Stimulated activated CD8-positive, alpha-beta memory T cell treated with anti-CD3 and anti-CD28 coated beads, Interleukin-7, amount 100 ng/mL, for 4 hours (primary cell): ENCODE measurements at regions not wholly inside any gene's neighbourhood (a gene's known extent, or its start where the extent isn't known, plus 50 kb on each side); places are given as distances from the start of the nearest gene placed in this dataset.

ENCODE experiments used
- DNase-seq, 2 donors: peaks; one replicate each; pipeline ENCODE4 v3.0.0-alpha.2; 2020; ENCODE audit warnings: low read depth in 2 of 2

DNA sequence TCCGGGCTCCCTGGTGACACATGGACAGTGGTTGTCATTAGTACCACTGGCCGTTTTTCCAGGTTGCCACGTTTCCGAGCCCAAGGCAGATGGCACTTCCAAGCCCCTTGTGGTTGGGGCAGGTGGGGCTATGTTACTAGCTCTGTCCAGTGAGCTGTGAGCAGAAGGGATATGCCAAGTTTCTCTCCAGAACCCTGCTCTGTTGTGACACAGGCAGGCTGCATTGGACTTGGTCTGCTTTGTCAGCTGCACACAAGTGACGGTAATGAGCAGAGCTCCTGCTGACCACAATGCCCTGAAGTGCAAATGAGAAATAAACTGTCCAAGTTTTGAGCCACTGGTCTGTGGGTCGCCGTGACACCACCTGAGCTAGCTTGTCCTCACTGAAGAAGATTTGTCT is 118.8 kb downstream of the GYPC start:
- DNase-seq, result no peak

DNA sequence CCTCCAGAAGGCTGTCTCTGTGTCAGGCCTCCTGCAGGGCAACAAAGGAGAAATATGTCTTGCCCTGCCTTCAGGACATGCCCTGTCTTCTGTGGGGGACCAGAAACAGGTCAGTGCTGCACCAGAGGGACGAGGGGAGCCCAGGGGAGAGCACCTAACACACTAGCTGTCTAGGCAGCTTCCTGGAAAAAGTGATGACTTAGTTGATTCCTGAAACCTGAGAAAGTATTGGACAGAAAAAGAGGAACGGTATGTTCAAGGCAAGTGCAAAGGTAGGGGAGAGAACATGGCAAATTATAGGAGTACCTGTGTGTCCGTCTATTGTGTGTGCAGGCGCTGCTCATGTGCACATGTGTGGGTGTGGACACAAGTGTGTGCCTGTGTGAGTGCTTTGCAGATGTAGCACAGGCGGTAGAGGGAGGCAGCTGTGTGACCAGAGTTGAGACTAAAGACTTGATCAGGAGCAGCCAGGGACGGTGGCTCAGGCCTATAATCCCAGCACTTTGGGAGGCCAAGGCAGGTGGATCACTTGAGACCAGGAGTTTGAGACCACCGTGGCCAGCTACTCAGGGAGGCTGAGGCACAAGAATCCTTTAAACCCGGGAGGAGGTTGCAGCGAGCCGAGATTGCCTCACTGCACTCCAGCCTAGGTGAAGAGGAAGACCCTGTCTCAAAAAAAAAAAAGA is 119.5 kb downstream of the GYPC start:
- DNase-seq, result no peak

DNA sequence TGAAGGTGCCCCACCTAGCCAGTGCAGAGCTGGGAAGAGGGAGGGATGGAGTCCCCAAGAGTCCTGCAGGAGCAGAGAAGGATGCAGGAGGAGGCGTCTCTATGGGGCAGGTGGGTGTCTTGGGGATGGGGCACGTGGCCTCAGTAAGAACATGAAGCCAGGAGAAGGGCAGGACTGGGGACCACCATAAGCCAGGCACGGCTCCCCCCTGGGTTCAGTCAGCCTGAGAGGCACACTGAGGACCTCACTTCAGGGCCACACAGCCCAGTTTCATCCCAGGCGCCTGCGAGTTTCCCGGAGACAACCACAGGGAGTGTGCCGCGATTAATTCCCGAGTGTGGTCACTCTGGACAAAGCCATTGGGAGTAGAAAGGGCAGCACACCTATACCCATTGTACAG is 120.3 kb downstream of the GYPC start:
- DNase-seq, result no peak

DNA sequence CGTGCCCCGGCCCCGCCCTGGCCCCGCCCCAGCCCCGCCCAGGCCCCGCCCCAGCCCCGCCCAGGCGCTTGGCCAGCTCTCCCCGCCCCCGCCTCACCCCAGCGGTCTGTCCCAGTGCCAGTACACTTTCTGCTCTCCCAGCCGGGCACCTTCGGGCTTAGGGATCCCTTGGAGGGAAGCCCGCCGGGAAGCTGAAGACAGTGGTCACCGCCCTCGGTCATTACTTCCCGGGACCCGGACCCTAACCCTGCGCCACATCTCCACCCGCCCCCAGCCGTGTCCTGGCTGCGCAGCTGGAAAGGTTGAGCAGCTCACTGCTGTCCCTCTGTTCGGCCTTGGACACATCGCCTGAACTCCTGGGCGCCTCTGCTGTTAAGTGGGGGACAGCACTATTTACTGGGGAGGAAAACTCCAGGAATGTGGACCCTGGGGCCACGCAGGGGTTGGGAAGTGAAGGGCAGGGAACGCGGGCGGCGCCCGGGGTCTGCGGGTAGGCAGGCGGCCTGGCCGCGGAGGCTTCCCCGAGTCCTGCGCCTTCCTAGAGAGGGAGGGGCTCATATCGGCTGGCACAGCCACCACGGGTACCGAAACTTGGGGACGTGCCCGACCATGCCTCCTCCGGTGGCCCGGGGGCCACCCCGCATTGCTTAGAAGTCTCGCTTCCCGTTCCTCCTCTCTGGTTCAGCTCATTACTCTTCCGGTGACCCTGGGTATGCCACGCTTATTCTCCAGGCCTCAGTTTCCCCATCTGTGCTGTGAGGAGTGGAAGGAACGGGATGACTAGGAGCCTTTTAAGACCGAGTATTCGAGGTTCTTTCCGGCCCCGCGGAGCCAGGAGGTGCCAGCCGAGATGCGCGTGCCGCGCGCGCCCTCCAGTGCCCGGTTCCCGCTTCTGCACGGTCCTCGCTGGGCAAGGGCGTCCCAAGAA is 121.0 kb downstream of the GYPC start:
- peak; percentile 54 to 70 for DNase-seq

DNA sequence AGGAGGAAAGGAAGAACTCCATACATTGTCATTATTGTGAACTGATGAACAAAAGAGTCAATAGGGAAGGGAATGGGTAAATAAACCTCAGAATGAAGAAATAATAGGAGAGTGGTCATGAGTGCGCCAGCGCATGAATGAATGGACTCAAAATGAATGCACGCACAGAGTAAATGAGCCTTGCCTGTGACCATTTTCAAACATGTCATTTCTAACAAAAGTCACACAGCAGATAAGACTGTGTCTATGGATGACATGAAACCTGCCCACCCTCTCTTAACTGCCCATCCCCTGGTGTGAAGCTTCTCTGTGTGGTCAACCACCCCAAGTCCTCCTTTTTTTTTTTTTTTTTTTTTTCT is 121.1 kb upstream of the TEX51 start:
- no peak for DNase-seq

DNA sequence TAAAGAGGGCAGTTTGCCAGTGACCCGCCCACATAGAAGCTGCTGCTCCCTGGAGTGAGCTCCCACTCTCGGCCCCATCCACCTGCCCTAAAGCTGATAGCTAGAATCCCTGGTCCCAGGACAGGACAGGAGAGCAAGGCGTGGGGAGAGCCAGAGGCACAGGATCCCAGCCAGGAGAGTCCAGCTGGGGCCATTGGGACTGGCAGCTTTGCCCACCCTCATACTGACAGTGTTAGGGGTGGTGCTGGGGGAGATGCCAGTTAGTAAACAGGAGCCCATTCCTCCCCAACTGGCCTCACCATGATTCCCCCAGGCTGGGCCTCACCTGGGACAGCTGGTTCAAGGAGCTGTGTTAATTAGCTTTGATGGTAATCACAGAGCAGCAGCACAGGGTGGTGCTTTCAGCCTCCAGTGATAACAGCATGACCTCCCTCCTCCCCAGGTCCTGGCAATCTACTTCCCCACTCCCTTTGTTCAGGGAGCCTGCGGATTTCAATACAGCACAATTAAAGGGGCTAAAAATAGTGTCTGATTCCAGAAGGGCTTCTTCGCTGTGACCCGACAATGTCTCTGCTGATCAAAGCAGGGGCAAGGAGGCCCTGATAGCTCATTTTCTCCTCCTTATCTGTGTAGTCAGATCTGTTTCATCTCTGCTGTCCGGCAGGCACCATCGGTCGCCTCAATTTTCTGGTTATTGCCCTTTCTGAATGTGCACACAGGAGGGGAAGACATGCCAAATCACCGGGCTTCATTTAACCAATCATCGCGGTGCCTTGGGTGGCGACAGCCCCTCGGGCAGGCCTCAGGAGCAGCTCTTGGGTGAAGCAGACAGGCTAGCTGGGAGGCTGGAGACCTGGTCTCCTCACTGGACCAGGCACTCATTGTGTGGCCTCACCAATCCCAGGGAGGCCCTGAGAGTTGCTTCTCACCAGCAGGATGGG is 119.9 kb upstream of the TEX51 start:
- DNase-seq, result no peak

DNA sequence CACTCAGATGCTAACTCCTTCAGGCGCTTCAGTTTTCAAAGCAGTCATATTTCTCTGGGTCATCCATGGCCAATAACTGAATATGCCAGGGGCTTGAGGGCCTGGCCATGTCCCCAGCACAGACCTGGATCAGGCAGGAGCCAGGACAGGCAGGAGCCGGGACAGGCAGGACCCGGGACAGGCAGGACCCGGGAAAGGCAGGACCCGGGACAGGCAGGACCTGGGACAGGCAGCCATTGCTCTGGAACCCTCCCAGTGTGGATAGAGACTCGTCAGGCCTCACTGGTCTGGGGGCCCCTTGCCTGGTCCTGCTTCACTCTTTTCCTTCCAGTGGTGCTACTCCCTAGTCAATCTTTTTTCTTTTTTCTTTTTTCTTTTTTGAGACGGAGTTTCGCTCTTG is 117.5 kb upstream of the TEX51 start:
- no peak for DNase-seq

DNA sequence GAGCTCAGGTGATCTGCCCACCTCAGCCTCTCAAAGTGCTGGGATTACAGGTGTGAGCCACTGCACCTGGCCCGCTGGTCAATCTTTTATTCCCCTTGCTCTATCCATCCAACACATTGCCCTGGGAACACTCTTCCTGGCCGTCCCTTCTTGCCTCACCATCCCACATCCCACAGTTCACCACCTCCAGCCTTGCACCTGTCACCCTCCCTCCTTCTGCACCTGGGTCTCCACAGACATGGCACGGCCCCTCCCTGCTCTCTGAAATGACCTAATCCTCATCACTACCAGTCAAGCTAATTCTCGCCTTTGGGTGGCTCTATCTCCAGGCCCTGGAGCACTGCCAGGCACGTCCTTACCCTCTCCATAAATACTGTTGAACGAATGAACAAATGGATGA is 116.9 kb upstream of the TEX51 start:
- no peak for DNase-seq

DNA sequence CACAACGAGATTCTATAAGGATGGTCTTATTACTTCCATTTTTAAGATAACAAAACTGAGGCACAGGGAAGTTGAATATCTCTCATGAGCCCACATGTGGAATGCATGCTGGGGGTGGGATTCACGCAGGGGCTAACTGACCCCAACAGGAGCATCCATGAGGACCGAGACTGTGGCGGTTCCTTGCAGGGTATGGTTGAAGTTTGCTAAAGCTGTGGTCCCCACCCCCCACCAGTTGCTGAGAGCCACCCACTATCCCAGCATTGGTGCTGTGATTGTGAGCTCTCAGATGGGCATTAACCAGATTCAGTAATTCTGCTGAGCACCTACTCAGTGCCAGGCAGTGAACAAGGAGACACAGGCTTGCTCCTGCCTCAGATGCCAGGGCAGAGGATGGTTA is 116.0 kb upstream of the TEX51 start:
- DNase-seq, result no peak

DNA sequence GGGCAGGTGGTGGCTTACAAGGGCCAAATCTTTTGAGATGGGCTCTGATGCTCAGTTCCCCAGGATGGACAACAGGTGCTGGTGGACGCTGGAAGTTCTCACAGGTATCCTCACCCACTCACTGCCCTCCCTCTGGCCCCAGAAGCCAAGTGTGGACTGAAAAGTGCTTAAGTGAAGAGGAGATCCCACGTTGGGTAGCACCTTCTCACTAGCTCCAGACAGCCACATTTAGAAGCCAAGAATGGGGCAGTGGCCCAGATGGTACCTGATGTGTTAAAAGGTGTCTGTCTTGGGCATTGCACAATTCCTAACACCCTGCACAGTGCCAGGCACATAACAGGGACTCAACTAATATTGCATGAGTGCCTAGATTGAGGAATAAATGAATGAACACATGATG is 115.3 kb upstream of the TEX51 start:
- no peak for DNase-seq

DNA sequence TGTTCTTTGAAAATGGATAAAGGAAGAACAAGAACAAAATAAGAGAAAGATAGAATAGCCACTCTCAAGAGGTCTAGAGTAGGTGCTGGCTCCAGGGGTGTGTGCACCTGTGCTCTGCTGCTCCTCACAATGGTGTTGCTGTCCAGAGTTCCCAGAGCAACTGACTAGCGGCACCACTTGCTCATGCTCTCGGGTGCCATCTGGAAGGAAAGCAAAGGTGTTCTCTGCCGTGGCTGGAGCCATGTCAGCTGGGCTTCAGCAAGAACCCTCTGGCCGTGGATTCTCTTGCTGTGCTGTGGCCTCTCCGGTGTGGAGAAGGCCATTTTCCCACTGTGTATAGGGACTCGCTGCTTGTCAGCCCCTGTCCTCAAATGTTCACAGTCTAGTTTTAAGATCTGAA is 114.6 kb upstream of the TEX51 start:
- DNase-seq, result no peak

DNA sequence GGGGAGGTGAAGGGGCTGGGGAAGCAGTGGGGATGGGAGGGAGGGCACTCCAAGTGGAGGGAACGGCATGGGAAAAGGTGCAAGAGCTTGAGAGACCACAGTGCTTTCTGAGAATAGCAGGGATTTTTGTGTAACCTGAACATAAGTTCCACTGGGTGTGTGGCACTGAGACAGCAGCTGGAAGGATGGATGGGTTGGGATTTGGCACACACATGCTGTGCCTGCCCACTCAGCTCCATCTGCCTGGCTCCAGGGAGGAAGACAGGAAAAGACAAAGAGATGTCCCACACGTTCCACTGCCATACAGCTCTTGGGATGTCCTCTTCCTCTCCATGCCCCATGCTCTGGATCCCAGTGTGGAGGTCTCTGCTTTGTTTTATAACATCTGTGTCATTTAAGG is 114.1 kb upstream of the TEX51 start:
- no peak for DNase-seq

DNA sequence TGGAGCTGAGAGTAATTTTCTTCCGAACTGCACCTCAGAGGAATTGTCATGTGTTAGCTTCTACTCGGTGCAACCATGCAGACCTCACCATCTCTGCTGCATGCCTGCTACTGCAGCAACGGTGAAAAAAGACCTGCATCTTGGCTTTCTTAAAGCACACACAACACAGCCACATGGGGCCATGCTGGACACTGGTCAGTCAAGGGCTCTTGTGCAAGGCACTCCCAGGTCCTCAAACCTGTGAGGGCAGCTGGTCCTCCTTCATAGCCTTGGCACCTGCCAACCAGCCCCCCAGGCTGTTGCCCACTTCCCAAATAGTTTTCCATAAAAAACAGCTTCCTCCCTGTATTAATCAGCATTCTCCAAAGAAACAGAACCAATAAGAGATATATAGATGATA is 113.5 kb upstream of the TEX51 start:
- no peak for DNase-seq

DNA sequence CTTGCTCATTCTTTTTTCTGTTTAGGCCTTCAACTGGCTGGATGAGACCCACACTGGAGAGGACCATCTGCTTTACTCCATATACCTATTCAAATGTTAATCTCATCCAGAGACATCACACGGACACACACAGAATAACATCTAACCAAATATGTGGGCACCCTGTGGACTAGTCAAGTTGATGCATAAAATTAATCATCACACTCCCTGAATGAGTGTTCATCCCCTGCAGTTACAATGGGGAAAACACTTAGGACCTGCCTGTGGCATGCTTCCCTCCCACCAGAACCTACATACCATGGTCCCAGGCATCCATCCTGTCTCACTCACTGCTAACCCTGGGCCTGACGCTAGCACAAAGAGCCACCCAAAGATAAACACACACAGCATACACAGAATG is 112.8 kb upstream of the TEX51 start:
- DNase-seq, result no peak

DNA sequence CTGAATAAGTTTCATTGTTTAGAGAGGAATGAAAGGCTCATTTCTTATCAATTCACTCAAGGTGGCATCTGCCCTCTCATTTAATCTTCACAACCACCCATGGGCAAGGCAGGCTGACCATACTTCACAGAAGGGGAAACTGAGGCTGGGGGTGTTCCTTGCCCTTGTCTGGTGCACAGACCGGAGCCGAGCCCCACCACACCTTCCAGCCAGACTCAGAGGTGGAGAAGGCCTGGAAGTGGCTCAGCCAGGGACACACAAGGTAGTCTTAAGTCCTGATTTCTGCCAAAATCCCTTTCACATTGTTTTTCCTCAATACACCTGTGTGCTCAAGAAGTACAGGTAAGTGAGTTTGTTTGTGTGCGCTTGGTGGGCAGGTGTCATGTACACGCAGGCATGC is 111.9 kb upstream of the TEX51 start:
- DNase-seq, result no peak

DNA sequence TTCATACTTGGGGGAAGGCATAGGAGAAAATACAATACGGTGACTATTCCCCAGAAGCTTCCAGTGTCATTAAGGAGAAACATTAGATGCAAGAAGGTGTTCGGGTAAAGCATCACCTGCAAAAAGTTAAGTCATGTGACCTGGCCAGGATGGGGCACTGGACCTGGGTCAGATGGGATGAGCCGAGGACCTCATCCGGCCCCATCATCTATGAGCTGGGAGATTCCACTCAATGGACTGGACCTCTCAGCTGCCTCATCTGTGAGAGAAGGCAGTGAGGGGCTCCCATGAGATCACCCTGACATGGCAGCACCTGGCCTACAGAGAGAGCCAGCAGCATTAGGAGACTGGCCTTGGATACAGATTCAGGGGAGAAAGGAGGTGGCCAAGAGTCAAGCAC is 111.4 kb upstream of the TEX51 start:
- no peak for DNase-seq

DNA sequence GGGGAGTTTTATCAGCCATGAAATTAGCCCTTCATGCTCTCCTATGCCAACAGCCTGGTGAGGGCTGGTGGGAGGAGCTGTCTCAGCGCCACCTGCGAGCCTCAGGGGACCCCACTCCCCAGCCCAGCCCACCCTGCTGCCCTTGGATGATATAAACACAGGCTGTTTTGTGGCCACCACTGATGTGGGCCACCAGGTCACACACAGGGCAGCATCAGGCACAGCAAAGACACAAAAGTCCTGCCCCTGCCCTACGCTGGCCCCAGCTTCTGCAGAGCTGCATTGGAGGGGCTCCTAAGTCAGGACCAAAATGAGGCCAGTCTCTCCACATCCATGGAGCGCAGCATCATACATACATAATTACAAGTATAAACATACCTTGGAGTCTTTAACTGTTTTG is 110.6 kb upstream of the TEX51 start:
- no peak for DNase-seq

DNA sequence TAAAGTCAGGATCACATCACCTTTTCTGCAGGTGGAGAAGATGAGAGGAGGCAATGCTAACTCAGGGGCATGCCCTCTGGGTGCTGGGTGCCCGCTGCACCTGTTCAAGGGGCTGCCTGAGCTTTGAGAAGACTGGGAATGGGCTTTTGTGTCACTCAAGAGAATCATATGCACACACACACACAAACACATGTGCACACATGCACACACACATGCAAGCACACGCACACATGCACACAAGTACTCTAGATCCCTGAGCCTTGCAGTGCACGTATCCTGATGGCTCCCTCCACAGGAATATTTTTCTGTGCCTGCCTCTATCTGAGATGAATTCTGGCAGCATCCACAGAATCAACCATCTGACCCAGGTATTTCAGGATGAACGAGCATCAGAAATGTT is 110.0 kb upstream of the TEX51 start:
- no peak for DNase-seq

DNA sequence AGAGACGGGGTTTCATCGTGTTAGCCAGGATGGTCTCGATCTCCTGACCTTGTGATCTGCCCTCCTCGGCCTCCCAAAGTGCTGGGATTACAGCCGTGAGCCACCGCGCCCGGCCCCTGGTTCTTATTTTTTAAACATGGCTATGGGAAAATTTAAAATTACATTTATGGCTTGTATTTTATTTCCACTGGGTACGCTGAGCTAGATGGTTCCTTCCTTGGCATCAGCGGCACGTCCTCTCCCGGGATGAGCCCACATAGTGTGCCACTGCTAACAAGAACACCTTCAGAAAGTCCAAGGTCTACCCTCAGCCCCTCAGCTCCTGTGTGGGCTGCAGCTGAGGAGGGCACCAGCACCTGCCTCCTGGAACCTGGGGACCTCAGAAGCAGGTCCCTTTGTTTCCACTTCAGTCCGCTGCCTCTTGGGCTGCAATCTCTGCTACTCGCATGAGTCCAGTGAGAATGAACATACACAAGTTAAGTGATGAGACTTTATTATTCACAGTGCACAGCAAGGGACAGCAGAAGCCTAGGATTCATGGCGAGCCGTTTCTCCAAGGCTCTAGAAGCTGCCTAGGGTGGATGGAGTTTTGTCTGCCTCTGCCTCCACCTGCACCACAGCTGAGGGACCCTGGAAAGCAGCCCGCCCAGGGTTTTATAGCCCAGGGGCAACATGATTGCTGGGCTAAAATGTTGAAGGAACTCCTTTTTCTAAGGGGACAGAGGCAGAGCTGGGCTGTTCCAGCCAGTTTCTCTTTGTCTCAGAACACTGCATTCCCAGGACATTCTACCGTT is 107.5 kb upstream of the TEX51 start:
- no peak for DNase-seq

DNA sequence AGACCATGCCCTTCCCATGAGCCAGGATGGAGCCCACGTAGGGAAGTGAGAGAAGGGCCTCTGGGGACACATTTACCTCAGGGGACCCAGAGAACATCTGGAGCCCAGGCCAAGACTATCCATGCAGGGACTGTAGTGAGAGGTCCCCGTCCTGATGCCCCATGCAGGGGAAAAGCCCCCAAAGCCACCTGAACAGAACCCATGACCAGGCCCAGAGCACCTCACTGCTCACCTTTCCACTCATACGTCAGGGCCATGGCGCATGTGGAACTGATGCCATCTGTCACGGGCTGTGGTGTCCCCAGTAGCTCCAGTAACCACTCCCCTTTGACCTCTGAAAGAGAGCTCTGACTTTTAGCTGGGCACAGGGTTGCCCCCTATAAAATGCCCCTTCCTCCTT is 106.5 kb upstream of the TEX51 start:
- no peak for DNase-seq

DNA sequence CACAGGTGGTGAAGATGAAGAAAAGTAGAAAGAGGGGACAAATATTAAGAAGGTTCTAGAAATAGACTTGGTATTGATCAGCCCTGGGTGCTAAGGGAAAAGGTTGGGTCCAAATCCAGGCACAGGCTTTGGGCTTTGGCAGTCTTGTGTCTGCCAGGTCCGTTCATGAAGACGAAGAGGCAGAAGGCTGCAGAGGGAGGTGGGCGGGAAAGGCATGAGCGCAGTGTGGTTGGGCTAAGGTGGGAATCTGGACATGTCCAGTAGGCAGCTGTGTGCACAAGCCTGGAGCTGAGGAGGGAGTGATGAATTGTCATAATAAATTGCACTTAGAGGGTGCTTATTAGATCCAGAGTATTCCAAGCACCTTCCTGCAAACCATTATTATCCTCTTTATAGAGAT is 105.7 kb upstream of the TEX51 start:
- no peak for DNase-seq
